Kidney (tissue), 13 donors: ENCODE measurements at regions not wholly inside any gene's neighbourhood (a gene's known extent, or its start where the extent isn't known, plus 50 kb on each side); places are given as distances from the start of the nearest gene placed in this dataset.

Experiments
- DNase-seq, 5 donors: peaks; one replicate each; pipeline ENCODE4 v3.0.0-alpha.2; 2013 to 2020
- FAIRE-seq: peaks from 2 replicates; lab custom pipeline; 2012; peaks lifted over from hg19 to GRCh38; lab: Jason Lieb, UNC
- H3K27ac ChIP-seq, 2 donors: one replicate each; pipeline ENCODE4 v1.7.0; 2013; ENCODE audit warnings: low read depth in 2 of 2, low read length in 2 of 2, inconsistent platforms in 1 of 2
- H3K27me3 ChIP-seq: one replicate; pipeline ENCODE4 v1.7.1; 2013; ENCODE audit warnings: low read length, inconsistent platforms; ENCODE audit not compliant: control insufficient read depth, insufficient read depth
- H3K36me3 ChIP-seq, 3 donors: one replicate each; pipeline versions ENCODE4 v1.7.0 to v1.7.1; 2013; ENCODE audit warnings: low read length in 3 of 3, control low read depth in 1 of 3, inconsistent platforms in 1 of 3; ENCODE audit not compliant: insufficient read depth in 3 of 3, control insufficient read depth in 2 of 3
- H3K4me1 ChIP-seq, 3 donors: one replicate each; pipeline versions ENCODE4 v1.7.0 to v1.7.1; 2013; ENCODE audit warnings: low read length in 3 of 3, inconsistent platforms in 1 of 3, low read depth in 1 of 3; ENCODE audit not compliant: control insufficient read depth in 2 of 3, insufficient read depth in 2 of 3
- H3K4me3 ChIP-seq, 3 donors: one replicate each; pipeline versions ENCODE4 v1.7.0 to v1.8.1; 2013; ENCODE audit warnings: low read length in 3 of 3, control low read depth in 1 of 3, inconsistent platforms in 1 of 3
- H3K9ac ChIP-seq, 3 donors: one replicate each; pipeline versions ENCODE4 v1.7.0 to v1.7.1; 2013; ENCODE audit warnings: low read length in 3 of 3, control low read depth in 1 of 3, inconsistent platforms in 1 of 3
- H3K9me3 ChIP-seq, 3 donors: one replicate each; pipeline versions ENCODE4 v1.7.0 to v1.7.1; 2013; ENCODE audit warnings: low read length in 3 of 3, control low read depth in 1 of 3, inconsistent platforms in 1 of 3; ENCODE audit not compliant: control insufficient read depth in 2 of 3, insufficient read depth in 1 of 3
- intact Hi-C: fragments of 100-400 bp; cut with DNase I; formaldehyde crosslinking; loops from one replicate; pipeline ENCODE4 v1.11.1; 2022
- TF ChIP-seq, protein P1 (sequence below): IDR thresholded peaks from 3 replicates; pipeline ENCODE4 v1.5.1; 2012; ENCODE audit warnings: mild to moderate bottlenecking, moderate library complexity, borderline replicate concordance; ENCODE audit not compliant: insufficient read depth; ENCODE audit errors: extremely low read depth
- donor health status: control.
- donor health status: control.
- donor health status: control.
- donor health status: control.
- donor health status: control.
- donor health status: DM: yes; HTN: yes; CAD: no.
- donor health status: Normal renal cell carcinoma (clear cell type).

- TF ChIP-seq, protein P1, sequence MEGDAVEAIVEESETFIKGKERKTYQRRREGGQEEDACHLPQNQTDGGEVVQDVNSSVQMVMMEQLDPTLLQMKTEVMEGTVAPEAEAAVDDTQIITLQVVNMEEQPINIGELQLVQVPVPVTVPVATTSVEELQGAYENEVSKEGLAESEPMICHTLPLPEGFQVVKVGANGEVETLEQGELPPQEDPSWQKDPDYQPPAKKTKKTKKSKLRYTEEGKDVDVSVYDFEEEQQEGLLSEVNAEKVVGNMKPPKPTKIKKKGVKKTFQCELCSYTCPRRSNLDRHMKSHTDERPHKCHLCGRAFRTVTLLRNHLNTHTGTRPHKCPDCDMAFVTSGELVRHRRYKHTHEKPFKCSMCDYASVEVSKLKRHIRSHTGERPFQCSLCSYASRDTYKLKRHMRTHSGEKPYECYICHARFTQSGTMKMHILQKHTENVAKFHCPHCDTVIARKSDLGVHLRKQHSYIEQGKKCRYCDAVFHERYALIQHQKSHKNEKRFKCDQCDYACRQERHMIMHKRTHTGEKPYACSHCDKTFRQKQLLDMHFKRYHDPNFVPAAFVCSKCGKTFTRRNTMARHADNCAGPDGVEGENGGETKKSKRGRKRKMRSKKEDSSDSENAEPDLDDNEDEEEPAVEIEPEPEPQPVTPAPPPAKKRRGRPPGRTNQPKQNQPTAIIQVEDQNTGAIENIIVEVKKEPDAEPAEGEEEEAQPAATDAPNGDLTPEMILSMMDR, result no peak
- H3K4me3 ChIP-seq, result no peak overlapping the region
- H3K36me3 ChIP-seq, result no peaks in the 10 kb centered on the region
- no peak overlapping the region for H3K9ac ChIP-seq
- peaks cover 0 to 2% (median 0%) of the 10 kb centered on the region in 3 donors for H3K9me3 ChIP-seq
- FAIRE-seq (no peak), DNase-seq (no peak)
- H3K27ac ChIP-seq, result no peak overlapping the region
- intact Hi-C loops, result loop anchor here (10.0 kb wide), 1 partner anchor 94 kb away; no protein-coding TSS in a partner anchor
- no peaks in the 10 kb centered on the region for H3K4me1 ChIP-seq
- H3K27me3 ChIP-seq, result no peaks in the 10 kb centered on the region
Observed at GRCh38 chr12:3988519-3989217, 115.5 kb upstream of the PARP11 start.

- no peak overlapping the region for H3K4me3 ChIP-seq
- DNase-seq (no peak), FAIRE-seq (no peak)
- TF ChIP-seq, protein P1, result no peak
- no peaks in the 10 kb centered on the region for H3K36me3 ChIP-seq
- no peaks in the 10 kb centered on the region for H3K4me1 ChIP-seq
- H3K27me3 ChIP-seq, result no peaks in the 10 kb centered on the region
- intact Hi-C loops, result loop anchor here (10.0 kb wide), 1 partner anchor 93 kb away; no protein-coding TSS in a partner anchor
- H3K9me3 ChIP-seq, result peaks cover 0 to 5% (median 0%) of the 10 kb centered on the region in 3 donors
- no peak overlapping the region for H3K9ac ChIP-seq
- no peak overlapping the region for H3K27ac ChIP-seq
Observed at GRCh38 chr12:3987571-3987970, 114.4 kb upstream of the PARP11 start.

DNA sequence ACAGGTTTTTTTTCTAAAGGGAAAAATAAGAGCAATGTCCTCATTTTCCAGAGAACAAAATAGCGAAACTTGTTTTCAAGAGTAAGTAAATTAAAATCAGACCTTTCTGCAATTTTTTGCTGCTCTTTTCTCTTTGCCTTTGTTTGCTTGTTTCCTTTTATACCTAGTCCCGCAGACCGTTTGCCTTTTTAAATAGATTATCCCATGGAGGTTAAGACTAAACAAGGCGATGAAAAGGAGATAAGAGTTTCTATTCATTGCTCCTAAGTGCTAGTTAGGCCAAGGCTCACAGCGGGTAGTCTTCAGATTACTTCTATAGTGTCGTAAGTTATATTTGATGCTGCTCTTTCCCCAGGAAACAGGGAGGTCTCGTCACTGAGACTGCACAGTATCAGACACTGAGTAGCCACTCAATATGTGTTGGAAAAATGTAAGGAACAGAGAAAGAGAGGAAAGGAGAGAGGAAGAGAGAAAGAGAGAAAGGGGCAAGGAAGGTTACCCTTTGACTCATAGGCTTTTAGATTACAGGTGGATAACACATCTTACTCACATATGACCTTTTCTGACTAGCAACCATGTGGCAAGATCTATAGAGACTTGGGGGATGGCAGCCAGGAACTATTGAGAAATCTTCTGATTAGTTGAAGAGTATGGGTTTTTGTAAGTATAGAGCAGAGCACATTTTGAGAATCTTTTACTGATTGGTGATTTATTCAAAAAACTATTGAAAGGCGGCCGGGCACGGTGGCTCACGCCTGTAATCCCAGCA lies 107.5 kb upstream of the PARP11 start:
- no peaks in the 10 kb centered on the region for H3K36me3 ChIP-seq
- no peaks in the 10 kb centered on the region for H3K27me3 ChIP-seq
- H3K4me3 ChIP-seq, result no peak overlapping the region
- H3K27ac ChIP-seq, result no peak overlapping the region
- TF ChIP-seq, protein P1, result no peak
- FAIRE-seq, result no peak
- no peaks in the 10 kb centered on the region for H3K4me1 ChIP-seq
- H3K9me3 ChIP-seq, result peaks cover 0 to 8% (median 0%) of the 10 kb centered on the region in 3 donors
- no peak for DNase-seq
- intact Hi-C loops, result loop anchor here (10.0 kb wide), 1 partner anchor 86 kb away; no protein-coding TSS in a partner anchor
- no peak overlapping the region for H3K9ac ChIP-seq
